GM23338 (cell line): ENCODE measurements at regions not wholly inside any gene's neighbourhood (a gene's known extent, or its start where the extent isn't known, plus 50 kb on each side); places are given as distances from the start of the nearest gene placed in this dataset.
"Not testable (repeated sequence)": the region's sequence is repeated elsewhere in the genome, so short reads cannot be mapped to it uniquely, and the experiment has no call there.

Experiments
- ATAC-seq: fragments of 200-7000 bp; cut with Tn5 transposase; 3 replicates; pipeline ENCODE4 v1.9.1; 2020
- DNase-seq: peaks from one replicate; pipeline ENCODE4 v3.0.0-alpha.2; 2015; ENCODE audit warnings: low spot score
- H2AFZ ChIP-seq: fragments of 200-600 bp; sonication (generic); 2 replicates; pipeline ENCODE4 v1.8.0; 2016; ENCODE audit warnings: antibody characterized with exemption, mild to moderate bottlenecking, moderate library complexity
- H3F3A ChIP-seq: fragments of 200-600 bp; sonication (generic); replicated peaks from 2 replicates; pipeline ENCODE4 v1.8.0; 2017; ENCODE audit warnings: antibody characterized with exemption, mixed run types, low read depth
- H3K27ac ChIP-seq: fragments of 200-600 bp; sonication (generic); 2 replicates; pipeline ENCODE4 v1.6.1; 2016; ENCODE audit warnings: low read depth
- H3K27me3 ChIP-seq: fragments of 200-600 bp; sonication (generic); 2 replicates; pipeline ENCODE4 v1.8.0; 2016; ENCODE audit warnings: mild to moderate bottlenecking, mixed run types, moderate library complexity; ENCODE audit not compliant: insufficient read depth
- H3K36me3 ChIP-seq: fragments of 200-600 bp; sonication (generic); 2 replicates; pipeline ENCODE4 v1.8.0; 2016; ENCODE audit warnings: mild to moderate bottlenecking; ENCODE audit not compliant: insufficient read depth
- H3K4me1 ChIP-seq: fragments of 200-600 bp; sonication (generic); 2 replicates; pipeline ENCODE4 v1.8.0; 2016; ENCODE audit warnings: mild to moderate bottlenecking, moderate library complexity; ENCODE audit not compliant: insufficient read depth
- H3K4me2 ChIP-seq: fragments of 200-600 bp; sonication (generic); 2 replicates; pipeline ENCODE4 v1.7.1; 2017; ENCODE audit warnings: mixed run types
- H3K4me3 ChIP-seq: fragments of 200-600 bp; sonication (generic); 2 replicates; pipeline ENCODE4 v1.6.1; 2016; ENCODE audit warnings: mixed run types
- H3K79me2 ChIP-seq: fragments of 200-600 bp; sonication (generic); replicated peaks from 2 replicates; pipeline ENCODE4 v1.8.0; 2017; ENCODE audit warnings: mild to moderate bottlenecking; ENCODE audit not compliant: insufficient read depth
- H3K9me2 ChIP-seq: fragments of 200-600 bp; sonication (generic); 2 replicates; pipeline ENCODE4 v1.8.0; 2017; ENCODE audit not compliant: insufficient read depth
- H4K20me1 ChIP-seq: fragments of 200-600 bp; sonication (generic); replicated peaks from 2 replicates; pipeline ENCODE4 v1.8.0; 2017; ENCODE audit warnings: mild to moderate bottlenecking; ENCODE audit not compliant: insufficient read depth
- H3K27ac Mint-ChIP-seq: 2 replicates; pipeline ENCODE4 v1.8.0; 2020; ENCODE audit warnings: inconsistent platforms, mild to moderate bottlenecking, moderate library complexity, mixed read lengths
- H3K27me3 Mint-ChIP-seq: 3 replicates; pipeline ENCODE4 v1.8.0; 2022; ENCODE audit warnings: low read depth, mild to moderate bottlenecking, moderate library complexity, mixed read lengths, inconsistent platforms; ENCODE audit not compliant: insufficient read depth, poor library complexity
- H3K36me3 Mint-ChIP-seq: 3 replicates; pipeline ENCODE4 v1.8.0; 2021; ENCODE audit warnings: low read depth, mild to moderate bottlenecking, inconsistent platforms, moderate library complexity, mixed read lengths
- H3K4me1 Mint-ChIP-seq: 3 replicates; pipeline ENCODE4 v1.8.0; 2020; ENCODE audit warnings: mild to moderate bottlenecking, inconsistent platforms, mixed read lengths
- H3K4me3 Mint-ChIP-seq: 3 replicates; pipeline ENCODE4 v1.8.0; 2021; ENCODE audit warnings: moderate library complexity, mild to moderate bottlenecking, inconsistent platforms, mixed read lengths
- H3K9me3 Mint-ChIP-seq: 3 replicates; pipeline ENCODE4 v1.8.0; 2020; ENCODE audit warnings: moderate library complexity, mild to moderate bottlenecking, inconsistent platforms, mixed read lengths
- CREB1 ChIP-seq: fragments of 250-450 bp; sonication (Bioruptor Pico); IDR thresholded peaks from 2 replicates; pipeline ENCODE4 v1.5.0; 2020; ENCODE audit warnings: low read depth, mild to moderate bottlenecking, moderate library complexity
- EZH2phosphoT487 ChIP-seq: fragments of 200-600 bp; sonication (generic); IDR thresholded peaks from one replicate; pipeline ENCODE4 v1.8.1; 2018; ENCODE audit warnings: antibody characterized with exemption; ENCODE audit not compliant: unreplicated experiment
- JUNB ChIP-seq: IDR thresholded peaks from one replicate; pipeline ENCODE4 v1.6.1; 2016; ENCODE audit warnings: antibody characterized with exemption; ENCODE audit not compliant: unreplicated experiment
- NANOG ChIP-seq: IDR thresholded peaks from 2 replicates; pipeline ENCODE4 v1.6.1; 2016; ENCODE audit warnings: antibody characterized with exemption, borderline replicate concordance
- POLR2AphosphoS5 ChIP-seq: IDR thresholded peaks from 2 replicates; pipeline ENCODE4 v1.6.1; 2016; ENCODE audit warnings: antibody characterized with exemption, low read depth
- STAT1 ChIP-seq: IDR thresholded peaks from one replicate; pipeline ENCODE4 v1.6.1; 2016; ENCODE audit warnings: antibody characterized with exemption; ENCODE audit not compliant: unreplicated experiment
- ZNF114 ChIP-seq: fragments of 250-450 bp; sonication (Bioruptor Pico); IDR thresholded peaks from 2 replicates; pipeline ENCODE4 v1.5.0; 2020; ENCODE audit warnings: mild to moderate bottlenecking, moderate library complexity
- TF ChIP-seq, protein P1 (sequence below), 2 experiments: fragments of 200-600 bp in 1 of 2; sonication (generic) in 1 of 2; conservative IDR thresholded peaks; 2 replicates each; pipeline versions ENCODE4 v1.5.1 to v1.6.1; 2016 to 2017; ENCODE audit warnings: antibody characterized with exemption in 2 of 2, low read depth in 2 of 2, mild to moderate bottlenecking in 2 of 2, moderate library complexity in 1 of 2
- TF ChIP-seq, protein P2 (sequence below): fragments of 250-450 bp; sonication (Bioruptor Pico); IDR thresholded peaks from 2 replicates; pipeline ENCODE4 v1.5.0; 2020; ENCODE audit warnings: mild to moderate bottlenecking, moderate library complexity
- TF ChIP-seq, protein P3 (sequence below): IDR thresholded peaks from one replicate; pipeline ENCODE4 v1.6.1; 2018; ENCODE audit warnings: antibody characterized with exemption; ENCODE audit not compliant: unreplicated experiment

GRCh38 chr22:22321743-22322611, 77.4 kb downstream of the VPREB1 start:
- not testable (repeated sequence) for H3K79me2 ChIP-seq, H3K27ac ChIP-seq, H3K4me3 Mint-ChIP-seq, H2AFZ ChIP-seq, H3K9me2 ChIP-seq, H3K27ac Mint-ChIP-seq, H3K9me3 Mint-ChIP-seq, H3K4me1 Mint-ChIP-seq, H3K4me3 ChIP-seq, H3F3A ChIP-seq, H3K36me3 ChIP-seq, H3K4me1 ChIP-seq, H3K4me2 ChIP-seq, H4K20me1 ChIP-seq
- Mint-ChIP-seq H3K27me3 (peaks cover 77% of the 10 kb centered on the region), H3K36me3 (peaks cover 24% of the 10 kb centered on the region)
- H3K27me3 ChIP-seq: peaks cover 94% of the 10 kb centered on the region
- ATAC-seq (peak; percentile 97), DNase-seq (peak; percentile 83)
- TF ChIP-seq, protein P1, sequence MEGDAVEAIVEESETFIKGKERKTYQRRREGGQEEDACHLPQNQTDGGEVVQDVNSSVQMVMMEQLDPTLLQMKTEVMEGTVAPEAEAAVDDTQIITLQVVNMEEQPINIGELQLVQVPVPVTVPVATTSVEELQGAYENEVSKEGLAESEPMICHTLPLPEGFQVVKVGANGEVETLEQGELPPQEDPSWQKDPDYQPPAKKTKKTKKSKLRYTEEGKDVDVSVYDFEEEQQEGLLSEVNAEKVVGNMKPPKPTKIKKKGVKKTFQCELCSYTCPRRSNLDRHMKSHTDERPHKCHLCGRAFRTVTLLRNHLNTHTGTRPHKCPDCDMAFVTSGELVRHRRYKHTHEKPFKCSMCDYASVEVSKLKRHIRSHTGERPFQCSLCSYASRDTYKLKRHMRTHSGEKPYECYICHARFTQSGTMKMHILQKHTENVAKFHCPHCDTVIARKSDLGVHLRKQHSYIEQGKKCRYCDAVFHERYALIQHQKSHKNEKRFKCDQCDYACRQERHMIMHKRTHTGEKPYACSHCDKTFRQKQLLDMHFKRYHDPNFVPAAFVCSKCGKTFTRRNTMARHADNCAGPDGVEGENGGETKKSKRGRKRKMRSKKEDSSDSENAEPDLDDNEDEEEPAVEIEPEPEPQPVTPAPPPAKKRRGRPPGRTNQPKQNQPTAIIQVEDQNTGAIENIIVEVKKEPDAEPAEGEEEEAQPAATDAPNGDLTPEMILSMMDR (conservative IDR thresholded peaks at IDR 0.05; ENCODE audit: low read depth in 2 of 2): peak; percentile 73 to 88

DNA sequence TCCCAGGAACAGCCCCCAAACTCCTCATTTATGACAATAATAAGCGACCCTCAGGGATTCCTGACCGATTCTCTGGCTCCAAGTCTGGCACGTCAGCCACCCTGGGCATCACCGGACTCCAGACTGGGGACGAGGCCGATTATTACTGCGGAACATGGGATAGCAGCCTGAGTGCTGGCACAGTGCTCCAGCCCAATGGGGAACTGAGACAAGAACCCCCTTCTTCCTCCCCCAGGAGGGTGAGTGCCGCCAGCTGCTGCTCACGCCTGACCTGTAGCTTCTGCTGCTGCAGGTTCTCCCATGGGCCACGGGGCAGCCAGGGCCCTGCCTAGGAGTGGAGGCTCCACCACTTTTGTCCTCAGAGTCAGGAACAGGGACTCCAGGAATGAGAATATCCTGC, 78.2 kb downstream of the VPREB1 start:
- Histone ChIP-seq H3K4me1 (peaks cover 1% of the 10 kb centered on the region; the same call in 1 of the 2 replicates), H4K20me1 (peaks cover 7% of the 10 kb centered on the region; the same call in 1 of the 2 replicates), H3K9me2 (peaks cover 1% of the 10 kb centered on the region), H3K27me3 (peaks cover 94% of the 10 kb centered on the region), H2AFZ (no peak overlapping the region), H3F3A (no peaks in the 10 kb centered on the region), H3K4me3 (no peak overlapping the region), H3K4me2 (no peak overlapping the region), H3K79me2 (no peaks in the 10 kb centered on the region), H3K36me3 (peaks cover 8% of the 10 kb centered on the region; the same call in 1 of the 2 replicates), H3K27ac (no peak overlapping the region)
- no peaks in the 10 kb centered on the region for H3K9me3 Mint-ChIP-seq
- H3K4me3 Mint-ChIP-seq: no peak overlapping the region
- peaks cover 78% of the 10 kb centered on the region for H3K27me3 Mint-ChIP-seq
- no peak for ATAC-seq
- no peak overlapping the region for H3K27ac Mint-ChIP-seq
- DNase-seq: no peak
- no peaks in the 10 kb centered on the region for H3K4me1 Mint-ChIP-seq
- H3K36me3 Mint-ChIP-seq: peaks cover 16% of the 10 kb centered on the region
- TF ChIP-seq ZNF114 (CRISPR knock-in tag): no peak
- TF ChIP-seq, protein P2, sequence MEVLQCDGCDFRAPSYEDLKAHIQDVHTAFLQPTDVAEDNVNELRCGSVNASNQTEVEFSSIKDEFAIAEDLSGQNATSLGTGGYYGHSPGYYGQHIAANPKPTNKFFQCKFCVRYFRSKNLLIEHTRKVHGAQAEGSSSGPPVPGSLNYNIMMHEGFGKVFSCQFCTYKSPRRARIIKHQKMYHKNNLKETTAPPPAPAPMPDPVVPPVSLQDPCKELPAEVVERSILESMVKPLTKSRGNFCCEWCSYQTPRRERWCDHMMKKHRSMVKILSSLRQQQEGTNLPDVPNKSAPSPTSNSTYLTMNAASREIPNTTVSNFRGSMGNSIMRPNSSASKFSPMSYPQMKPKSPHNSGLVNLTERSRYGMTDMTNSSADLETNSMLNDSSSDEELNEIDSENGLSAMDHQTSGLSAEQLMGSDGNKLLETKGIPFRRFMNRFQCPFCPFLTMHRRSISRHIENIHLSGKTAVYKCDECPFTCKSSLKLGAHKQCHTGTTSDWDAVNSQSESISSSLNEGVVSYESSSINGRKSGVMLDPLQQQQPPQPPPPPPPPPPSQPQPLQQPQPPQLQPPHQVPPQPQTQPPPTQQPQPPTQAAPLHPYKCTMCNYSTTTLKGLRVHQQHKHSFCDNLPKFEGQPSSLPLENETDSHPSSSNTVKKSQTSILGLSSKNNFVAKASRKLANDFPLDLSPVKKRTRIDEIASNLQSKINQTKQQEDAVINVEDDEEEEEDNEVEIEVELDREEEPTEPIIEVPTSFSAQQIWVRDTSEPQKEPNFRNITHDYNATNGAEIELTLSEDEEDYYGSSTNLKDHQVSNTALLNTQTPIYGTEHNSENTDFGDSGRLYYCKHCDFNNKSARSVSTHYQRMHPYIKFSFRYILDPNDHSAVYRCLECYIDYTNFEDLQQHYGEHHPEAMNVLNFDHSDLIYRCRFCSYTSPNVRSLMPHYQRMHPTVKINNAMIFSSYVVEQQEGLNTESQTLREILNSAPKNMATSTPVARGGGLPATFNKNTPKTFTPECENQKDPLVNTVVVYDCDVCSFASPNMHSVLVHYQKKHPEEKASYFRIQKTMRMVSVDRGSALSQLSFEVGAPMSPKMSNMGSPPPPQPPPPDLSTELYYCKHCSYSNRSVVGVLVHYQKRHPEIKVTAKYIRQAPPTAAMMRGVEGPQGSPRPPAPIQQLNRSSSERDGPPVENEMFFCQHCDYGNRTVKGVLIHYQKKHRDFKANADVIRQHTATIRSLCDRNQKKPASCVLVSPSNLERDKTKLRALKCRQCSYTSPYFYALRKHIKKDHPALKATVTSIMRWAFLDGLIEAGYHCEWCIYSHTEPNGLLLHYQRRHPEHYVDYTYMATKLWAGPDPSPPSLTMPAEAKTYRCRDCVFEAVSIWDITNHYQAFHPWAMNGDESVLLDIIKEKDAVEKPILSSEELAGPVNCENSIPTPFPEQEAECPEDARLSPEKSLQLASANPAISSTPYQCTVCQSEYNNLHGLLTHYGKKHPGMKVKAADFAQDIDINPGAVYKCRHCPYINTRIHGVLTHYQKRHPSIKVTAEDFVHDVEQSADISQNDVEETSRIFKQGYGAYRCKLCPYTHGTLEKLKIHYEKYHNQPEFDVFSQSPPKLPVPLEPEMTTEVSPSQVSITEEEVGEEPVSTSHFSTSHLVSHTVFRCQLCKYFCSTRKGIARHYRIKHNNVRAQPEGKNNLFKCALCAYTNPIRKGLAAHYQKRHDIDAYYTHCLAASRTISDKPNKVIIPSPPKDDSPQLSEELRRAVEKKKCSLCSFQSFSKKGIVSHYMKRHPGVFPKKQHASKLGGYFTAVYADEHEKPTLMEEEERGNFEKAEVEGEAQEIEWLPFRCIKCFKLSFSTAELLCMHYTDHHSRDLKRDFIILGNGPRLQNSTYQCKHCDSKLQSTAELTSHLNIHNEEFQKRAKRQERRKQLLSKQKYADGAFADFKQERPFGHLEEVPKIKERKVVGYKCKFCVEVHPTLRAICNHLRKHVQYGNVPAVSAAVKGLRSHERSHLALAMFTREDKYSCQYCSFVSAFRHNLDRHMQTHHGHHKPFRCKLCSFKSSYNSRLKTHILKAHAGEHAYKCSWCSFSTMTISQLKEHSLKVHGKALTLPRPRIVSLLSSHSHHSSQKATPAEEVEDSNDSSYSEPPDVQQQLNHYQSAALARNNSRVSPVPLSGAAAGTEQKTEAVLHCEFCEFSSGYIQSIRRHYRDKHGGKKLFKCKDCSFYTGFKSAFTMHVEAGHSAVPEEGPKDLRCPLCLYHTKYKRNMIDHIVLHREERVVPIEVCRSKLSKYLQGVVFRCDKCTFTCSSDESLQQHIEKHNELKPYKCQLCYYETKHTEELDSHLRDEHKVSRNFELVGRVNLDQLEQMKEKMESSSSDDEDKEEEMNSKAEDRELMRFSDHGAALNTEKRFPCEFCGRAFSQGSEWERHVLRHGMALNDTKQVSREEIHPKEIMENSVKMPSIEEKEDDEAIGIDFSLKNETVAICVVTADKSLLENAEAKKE (CRISPR knock-in tag): no peak
- TF ChIP-seq NANOG: no peak
- no peak for TF ChIP-seq POLR2AphosphoS5
- no peak for TF ChIP-seq STAT1
- no peak for TF ChIP-seq JUNB
- TF ChIP-seq EZH2phosphoT487: no peak
- no peak for TF ChIP-seq CREB1 (CRISPR knock-in tag)
- TF ChIP-seq, protein P3, sequence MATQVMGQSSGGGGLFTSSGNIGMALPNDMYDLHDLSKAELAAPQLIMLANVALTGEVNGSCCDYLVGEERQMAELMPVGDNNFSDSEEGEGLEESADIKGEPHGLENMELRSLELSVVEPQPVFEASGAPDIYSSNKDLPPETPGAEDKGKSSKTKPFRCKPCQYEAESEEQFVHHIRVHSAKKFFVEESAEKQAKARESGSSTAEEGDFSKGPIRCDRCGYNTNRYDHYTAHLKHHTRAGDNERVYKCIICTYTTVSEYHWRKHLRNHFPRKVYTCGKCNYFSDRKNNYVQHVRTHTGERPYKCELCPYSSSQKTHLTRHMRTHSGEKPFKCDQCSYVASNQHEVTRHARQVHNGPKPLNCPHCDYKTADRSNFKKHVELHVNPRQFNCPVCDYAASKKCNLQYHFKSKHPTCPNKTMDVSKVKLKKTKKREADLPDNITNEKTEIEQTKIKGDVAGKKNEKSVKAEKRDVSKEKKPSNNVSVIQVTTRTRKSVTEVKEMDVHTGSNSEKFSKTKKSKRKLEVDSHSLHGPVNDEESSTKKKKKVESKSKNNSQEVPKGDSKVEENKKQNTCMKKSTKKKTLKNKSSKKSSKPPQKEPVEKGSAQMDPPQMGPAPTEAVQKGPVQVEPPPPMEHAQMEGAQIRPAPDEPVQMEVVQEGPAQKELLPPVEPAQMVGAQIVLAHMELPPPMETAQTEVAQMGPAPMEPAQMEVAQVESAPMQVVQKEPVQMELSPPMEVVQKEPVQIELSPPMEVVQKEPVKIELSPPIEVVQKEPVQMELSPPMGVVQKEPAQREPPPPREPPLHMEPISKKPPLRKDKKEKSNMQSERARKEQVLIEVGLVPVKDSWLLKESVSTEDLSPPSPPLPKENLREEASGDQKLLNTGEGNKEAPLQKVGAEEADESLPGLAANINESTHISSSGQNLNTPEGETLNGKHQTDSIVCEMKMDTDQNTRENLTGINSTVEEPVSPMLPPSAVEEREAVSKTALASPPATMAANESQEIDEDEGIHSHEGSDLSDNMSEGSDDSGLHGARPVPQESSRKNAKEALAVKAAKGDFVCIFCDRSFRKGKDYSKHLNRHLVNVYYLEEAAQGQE: no peak
